ENCODE measurements at regions not wholly inside any gene's neighbourhood (a gene's known extent, or its start where the extent isn't known, plus 50 kb on each side); places are given as distances from the start of the nearest gene placed in this dataset.

DNA sequence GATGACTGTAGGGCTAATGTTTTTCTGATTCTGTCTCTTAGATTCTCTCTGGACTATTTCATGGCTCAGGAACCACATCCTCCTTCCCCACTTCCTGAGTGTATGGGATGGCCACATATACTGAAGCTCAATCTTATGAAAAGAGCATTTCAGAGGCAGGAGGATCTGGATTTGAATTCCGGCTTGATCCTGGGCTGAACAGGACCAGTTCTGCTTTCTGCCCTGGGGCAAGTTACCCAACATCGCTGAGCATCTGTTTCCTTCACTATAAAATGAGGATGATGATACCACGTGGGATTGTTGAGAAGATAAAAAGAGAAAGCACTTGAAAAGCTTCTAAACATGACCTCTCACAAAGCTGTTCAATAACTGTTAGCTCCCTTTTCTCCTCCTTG lies 168.4 kb upstream of the TNFAIP3 start:
- Histone ChIP-seq H3K4me3 (ENCODE audit: insufficient read depth, low read depth, low read length) (no peak overlapping the region), H3K27ac (ENCODE audit: insufficient read depth, low read length) (no peak overlapping the region), H3K18ac (ENCODE audit: low read depth, low read length) (peak overlapping the region; percentile 50; the same call in 1 of the 2 replicates), H3K9me1 (ENCODE audit: insufficient read depth, low read length) (peaks cover 12% of the 10 kb centered on the region), H4K91ac (ENCODE audit: insufficient read depth, low read depth, low read length) (no peak overlapping the region), H2BK120ac (ENCODE audit: low read depth, low read length) (peak overlapping the region; percentile 80; the same call in 1 of the 2 replicates), H3K4me1 (ENCODE audit: control insufficient read depth, insufficient read depth, low read length) (peaks cover 7% of the 10 kb centered on the region), H2BK15ac (ENCODE audit: low read depth, low read length) (0 out of 3 replicates have a peak overlapping the region, but pooled peaks have one; percentile 54), H2BK20ac (ENCODE audit: low read depth, low read length) (peak overlapping the region; percentile 45; the same call in 1 of the 2 replicates), H3K36me3 (ENCODE audit: control insufficient read depth, insufficient read depth, low read length) (no peaks in the 10 kb centered on the region), H3K23ac (ENCODE audit: low read depth, low read length) (no peak overlapping the region), H2AFZ (replicated peaks; ENCODE audit: low read length, poor library complexity) (peak overlapping the region; percentile 19), H4K8ac (ENCODE audit: low read depth in 2 of 2, low read length in 2 of 2) (no peak overlapping the region), H4K5ac (ENCODE audit: low read depth, low read length) (no peak overlapping the region), H3K14ac (replicated peaks; ENCODE audit: low read depth, low read length) (0 out of 2 replicates have a peak overlapping the region, but pooled peaks have one; percentile 28), H3K56ac (ENCODE audit: extremely low read depth, insufficient read depth, low read length) (no peak overlapping the region), H3K79me1 (ENCODE audit: low read depth in 1 of 2, low read length in 2 of 2) (no peaks in the 10 kb centered on the region), H3K27me3 (ENCODE audit: control insufficient read depth, insufficient read depth, low read length) (no peaks in the 10 kb centered on the region), H3K4me2 (ENCODE audit: low read depth, low read length) (no peak overlapping the region), H3K9ac (ENCODE audit: low read depth, low read length) (no peak overlapping the region), H2AK5ac (ENCODE audit: low read depth, low read length) (peak overlapping the region; percentile 29; the same call in 1 of the 2 replicates), H4K20me1 (ENCODE audit: insufficient read depth, low read length) (no peaks in the 10 kb centered on the region), H3K9me3 (ENCODE audit: control insufficient read depth, insufficient read depth, low read length) (no peaks in the 10 kb centered on the region), H2BK5ac (ENCODE audit: low read depth, low read length, poor library complexity, severe bottlenecking) (peak overlapping the region; percentile 6), H3K4ac (ENCODE audit: low read depth, low read length) (peak overlapping the region; percentile 26; the same call in 1 of the 2 replicates), H2AK9ac (replicated peaks; ENCODE audit: low read depth, low read length, poor library complexity) (no peak overlapping the region)
- dilution Hi-C loops (cut with HindIII; ENCODE audit: low sequenced_read_pairs, unreplicated experiment) (no loop called here), intact Hi-C loops (cut with micrococcal nuclease) (no loop called here), in situ Hi-C loops (cut with MboI; ENCODE audit: low sequenced_read_pairs) (no loop called here)
- BruUV-seq (replicated peaks) = no TSS peak
- WGBS, 2 experiments (ENCODE audit: extremely low coverage in 2 of 2, insufficient read length in 1 of 2) = no CpG with 5 or more reads among the region's 3 CpGs
- ChIA-PET POLR2A (ENCODE audit: unreplicated experiment) (no interaction called here), CTCF (no interaction called here)
- no peak for ATAC-seq (ENCODE audit: low read depth)
- peak; percentile 33 for DNase-seq
- TF ChIP-seq MAFK (IDR thresholded peaks at IDR 0.05; ENCODE audit: low read depth, low read length) (no peak), RCOR1 (IDR thresholded peaks at IDR 0.05; ENCODE audit: insufficient replicate concordance, low read length) (no peak), CEBPB (IDR thresholded peaks at IDR 0.05; ENCODE audit: low read depth, low read length) (no peak)
